HuH-7.5 (cell line): ENCODE measurements at regions not wholly inside any gene's neighbourhood (a gene's known extent, or its start where the extent isn't known, plus 50 kb on each side); places are given as distances from the start of the nearest gene placed in this dataset.
"Not testable (repeated sequence)": the region's sequence is repeated elsewhere in the genome, so short reads cannot be mapped to it uniquely, and the experiment has no call there.

Experiments
- DNase-seq: peaks from one replicate; pipeline ENCODE4 v3.0.0; 2011; ENCODE audit warnings: low spot score

DNA sequence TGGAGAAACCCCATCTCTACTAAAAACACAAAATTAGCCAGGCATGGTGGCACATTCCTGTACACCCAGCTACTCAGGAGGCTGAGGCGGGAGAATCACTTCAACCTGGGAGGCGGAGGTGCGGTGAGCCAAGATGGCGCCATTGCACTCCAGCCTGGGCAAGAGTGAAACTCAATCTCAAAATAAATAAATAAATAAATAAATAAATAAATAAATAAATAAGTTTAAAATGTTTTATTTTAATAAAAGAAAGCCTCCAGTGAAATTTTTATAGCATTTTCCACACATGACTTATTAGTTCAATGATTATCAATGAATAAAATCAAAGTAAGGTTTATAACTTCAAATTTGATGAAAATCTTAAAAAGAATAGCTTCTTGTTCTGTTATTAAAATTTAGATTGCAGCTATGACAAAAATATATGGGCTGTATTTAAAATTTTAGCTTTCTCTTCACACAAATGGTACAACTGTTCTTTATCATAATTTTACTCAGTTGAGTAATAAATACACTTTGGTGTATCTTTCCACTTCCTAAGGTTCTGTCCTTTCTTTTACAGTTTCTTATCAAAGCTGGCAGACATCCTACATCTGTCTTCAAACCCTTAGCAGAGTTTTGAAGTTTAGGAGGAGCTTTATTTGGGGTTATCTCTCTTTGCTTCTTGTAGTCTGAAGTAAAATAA is 78.4 kb upstream of the ZSWIM2 start:
- DNase-seq: no peak

DNA sequence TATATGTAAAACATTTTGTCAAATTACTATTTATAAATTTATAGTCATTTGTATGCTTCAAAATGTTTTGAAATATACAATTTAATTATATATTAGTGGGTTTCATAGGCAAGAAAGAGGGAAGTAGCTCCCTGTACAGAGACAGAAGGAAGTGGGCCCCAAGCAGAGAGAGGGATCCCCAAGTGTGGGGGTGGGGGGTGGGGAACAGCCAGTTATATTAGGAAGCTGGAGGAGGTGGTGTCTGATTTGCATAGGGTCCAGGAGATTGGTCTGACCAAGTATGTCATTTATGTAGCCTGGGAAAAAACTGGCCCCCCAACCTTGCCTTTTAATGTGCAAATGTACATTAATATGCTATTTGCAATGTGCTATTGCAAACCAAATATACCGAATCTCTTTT is 76.5 kb upstream of the ZSWIM2 start:
- no peak for DNase-seq

DNA sequence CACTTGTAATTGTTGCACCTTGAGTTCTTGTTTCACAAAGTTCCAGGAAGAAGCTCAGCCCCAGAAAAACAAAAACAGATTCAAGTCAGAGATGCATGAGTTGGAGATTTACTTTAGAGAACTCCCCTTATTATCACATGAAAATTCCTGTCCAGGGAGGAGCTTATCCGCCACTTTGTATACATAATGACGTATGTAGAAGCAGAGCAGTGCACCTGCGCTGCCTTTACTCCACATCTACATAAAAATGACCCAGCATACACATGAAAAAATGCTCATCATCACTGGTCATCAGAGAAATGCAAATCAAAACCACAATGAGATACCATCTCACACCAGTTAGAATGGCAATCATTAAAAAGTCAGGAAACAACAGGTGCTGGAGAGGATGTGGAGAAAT is 73.3 kb upstream of the ZSWIM2 start:
- not testable (repeated sequence) for DNase-seq

DNA sequence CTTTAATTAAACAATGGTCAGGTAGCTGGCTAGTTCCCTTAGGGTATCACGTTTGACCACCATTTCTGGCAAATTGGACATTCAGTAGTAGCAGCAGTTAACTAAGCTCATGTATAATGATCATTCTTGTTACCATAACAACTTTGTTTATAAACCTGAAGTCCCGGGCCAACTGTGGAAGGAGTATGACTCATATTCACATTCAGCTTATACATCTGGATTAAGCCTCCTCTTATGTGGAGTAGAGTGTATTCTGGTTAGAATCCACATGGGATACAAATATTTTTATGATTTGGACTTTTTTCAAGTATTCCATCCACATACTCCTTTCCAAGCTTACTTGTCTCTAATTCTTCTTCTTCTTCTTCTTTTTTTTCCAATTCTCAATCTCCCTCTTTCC is 70.3 kb upstream of the ZSWIM2 start:
- DNase-seq: no peak

DNA sequence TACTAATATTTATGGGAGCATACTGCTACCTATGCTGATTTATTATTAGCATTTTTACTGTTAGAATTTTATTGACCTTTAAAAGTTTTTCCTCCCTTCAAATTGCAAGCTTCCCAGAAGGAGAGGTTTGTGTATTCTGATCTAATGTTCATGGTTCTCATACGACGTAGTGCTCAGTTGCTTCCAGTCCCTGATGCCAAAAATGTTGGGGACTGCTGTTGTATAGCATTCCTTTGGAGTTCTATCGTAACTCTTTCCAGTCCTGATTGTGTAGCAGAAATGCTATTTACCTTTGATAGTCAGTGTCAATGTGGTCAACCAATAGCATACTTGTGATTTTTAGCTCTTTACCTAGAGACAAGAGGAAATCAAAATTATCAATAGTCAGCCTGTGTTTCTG is 69.5 kb upstream of the ZSWIM2 start:
- DNase-seq: no peak

DNA sequence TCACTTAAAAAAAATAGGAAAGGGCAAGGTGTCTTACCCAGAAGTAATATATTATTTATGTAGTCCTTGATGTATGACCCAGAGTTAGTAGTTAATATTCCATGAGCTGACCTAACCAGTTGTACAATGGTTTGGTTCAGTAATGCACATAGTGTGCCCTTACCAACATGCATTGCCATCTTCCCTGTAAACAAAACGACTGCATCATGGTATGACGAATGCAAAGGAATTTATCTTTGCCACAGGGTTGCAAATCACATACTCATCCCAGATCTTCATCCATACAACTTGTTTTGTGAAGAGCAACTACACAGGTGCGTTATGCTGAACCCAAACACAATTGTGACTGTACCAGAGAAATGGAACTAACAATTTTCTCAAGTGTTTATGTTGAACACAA is 68.9 kb upstream of the ZSWIM2 start:
- no peak for DNase-seq

DNA sequence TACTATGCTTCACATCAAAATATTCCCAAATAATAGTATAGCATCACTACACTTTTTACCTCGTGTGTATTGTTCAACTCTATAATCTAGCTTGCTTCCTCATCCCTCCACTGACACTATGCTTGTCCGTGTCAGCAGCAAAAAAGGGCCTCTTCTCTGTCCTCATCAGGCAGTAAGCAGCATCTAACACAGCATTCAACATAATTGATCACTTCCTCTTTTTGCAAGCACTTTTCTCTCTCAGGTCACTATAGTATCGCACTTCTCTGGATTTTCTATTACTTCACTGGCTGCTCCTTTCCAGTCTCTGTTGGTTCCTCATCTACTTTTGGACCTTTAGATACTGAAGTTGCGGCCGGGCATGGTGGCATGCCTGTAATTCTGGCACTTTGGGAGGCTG is 64.9 kb upstream of the ZSWIM2 start:
- DNase-seq: no peak

DNA sequence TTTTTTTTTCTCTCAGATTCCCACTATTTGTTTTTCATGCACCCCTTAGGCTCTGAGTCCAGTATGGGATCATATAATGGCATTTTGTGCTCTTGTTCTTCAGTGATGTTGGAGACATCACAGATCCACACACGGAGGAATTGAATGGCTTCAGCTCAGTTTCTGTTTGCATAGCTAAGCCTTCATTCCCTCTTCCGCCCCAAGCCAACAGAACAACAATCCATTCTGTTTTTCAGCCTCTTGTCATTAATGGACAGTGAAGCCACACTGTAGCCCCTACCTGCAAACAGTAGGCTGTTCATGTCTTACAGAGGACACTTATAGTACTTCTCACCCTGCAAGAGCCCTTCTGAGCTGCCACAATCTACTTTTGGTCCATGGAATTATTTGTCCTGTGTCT is 64.0 kb upstream of the ZSWIM2 start:
- DNase-seq: no peak

DNA sequence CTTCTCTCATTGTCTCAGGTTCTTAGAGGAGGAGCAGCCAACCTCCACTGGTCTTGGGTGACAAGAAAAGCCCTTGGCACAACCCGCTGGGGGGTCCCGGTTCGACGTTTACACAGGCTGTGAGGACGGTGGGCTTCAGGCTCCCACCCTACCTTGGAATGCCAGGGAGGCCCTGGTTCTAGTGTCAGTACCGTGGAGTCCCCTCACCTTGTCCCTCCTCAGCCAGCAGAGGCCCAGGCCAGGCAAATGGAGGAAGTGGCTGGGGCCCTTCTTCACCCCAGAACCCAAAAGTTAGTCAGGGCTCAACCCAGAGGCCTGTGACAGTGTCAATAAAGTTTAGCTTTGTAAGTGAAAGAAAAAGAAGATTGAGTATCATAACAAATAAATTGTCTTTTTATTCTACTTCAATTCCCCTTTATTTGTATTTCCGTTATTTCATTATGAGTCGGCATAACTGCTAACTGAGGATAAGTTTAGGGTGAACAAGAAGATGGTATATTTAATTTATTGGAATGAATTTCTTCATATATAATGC is 62.6 kb upstream of the ZSWIM2 start:
- DNase-seq: no peak

DNA sequence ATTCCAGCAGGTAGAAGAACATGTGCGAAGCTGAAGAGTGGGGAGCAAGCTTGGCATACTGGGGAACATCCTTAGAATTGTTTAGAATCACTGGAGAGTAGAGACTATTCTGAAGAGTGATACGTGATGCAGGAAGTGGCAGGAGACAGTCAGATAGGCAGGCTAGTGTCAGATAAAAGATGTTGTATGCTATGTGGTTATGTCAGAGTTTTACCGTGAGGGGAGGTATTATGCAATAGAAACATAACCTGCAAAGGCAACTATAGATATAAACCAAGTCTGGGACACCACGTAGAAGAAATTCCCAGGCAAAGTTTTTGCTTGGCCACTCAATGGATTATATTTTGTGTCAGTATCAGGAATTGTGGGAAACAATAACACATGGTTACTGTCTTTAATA is 62.0 kb upstream of the ZSWIM2 start:
- no peak for DNase-seq

DNA sequence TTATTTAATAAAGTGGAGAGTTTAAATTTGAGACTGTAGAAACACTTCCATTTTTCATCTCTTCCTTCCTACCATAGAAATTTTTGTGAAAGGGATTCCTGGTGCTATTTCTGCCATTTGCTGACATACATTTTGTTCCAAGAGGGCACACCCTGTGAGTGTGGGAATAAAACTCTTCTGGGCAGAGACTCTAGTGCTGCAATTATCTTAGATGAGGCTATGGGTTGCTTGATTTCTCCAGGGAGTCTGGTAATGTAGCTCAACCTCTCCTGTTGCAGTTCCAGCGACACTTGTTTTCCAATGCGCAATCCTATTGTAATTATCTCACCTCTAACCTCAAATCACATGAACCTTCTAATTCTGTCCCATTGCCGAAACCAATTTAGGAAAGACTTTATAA is 60.1 kb upstream of the ZSWIM2 start:
- no peak for DNase-seq

DNA sequence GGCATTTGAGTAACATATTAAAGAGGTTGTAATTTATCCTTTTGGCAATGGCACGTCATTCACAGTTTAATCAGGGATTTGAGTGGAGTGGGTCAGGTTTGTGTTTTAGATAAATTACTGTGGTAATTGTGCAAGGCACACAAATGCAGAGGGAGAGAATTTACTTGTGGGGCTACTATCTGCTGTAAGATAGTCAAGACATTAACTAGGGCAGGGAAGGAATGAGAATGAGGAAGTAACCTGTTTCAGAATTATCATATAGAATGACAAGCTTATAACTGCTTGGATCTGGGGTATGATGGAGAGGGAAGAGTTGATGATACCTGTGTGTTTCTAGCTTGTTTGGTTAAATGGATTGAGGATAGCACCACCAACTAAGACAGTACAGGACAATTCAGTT is 58.9 kb upstream of the ZSWIM2 start:
- DNase-seq: no peak

DNA sequence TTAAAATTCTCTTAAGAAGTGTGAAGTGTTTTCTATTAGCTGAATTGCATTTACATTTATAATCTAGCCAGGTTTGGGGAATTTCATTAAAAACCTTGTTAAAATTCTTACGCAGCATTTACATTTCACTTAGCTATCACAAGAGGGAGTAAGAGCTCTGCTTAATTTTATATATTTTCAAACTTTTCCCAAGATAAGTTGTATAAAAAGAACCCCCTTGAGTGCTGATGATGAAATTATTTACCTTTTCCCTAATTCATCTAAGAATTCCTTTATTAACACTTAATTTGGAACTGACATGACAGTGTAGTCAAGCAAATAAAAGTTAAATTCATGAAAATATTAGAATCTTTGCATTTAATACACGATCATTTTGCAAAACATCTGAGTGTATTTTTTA is 54.2 kb upstream of the ZSWIM2 start:
- DNase-seq: no peak
